Activated CD4-positive, CD25-positive, alpha-beta regulatory T cell (primary cell): ENCODE measurements at regions not wholly inside any gene's neighbourhood (a gene's known extent, or its start where the extent isn't known, plus 50 kb on each side); places are given as distances from the start of the nearest gene placed in this dataset.

ENCODE experiments used
- DNase-seq, 4 experiments: peaks; one replicate each; lab custom pipeline; 2025; lab: John Stamatoyannopoulos, UW

DNA sequence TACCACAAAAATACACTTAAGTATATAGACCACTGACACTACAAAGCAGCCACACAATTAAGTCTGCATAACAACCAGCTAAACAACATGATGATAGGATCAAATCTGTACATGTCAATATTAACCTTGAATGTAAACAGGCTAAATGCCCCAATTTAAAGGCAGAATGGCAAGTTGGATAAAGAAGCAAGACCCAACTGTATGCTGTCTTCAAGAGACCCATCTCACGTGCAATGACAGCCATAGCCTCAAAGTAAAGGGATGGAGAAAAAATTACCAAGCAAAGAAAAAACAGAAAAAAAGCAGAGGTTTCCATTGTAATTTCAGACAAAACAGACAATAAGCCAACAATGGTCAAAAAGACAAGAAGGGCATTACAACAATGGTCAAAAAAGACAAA is 77.3 kb upstream of the APC start:
- no peak for DNase-seq

DNA sequence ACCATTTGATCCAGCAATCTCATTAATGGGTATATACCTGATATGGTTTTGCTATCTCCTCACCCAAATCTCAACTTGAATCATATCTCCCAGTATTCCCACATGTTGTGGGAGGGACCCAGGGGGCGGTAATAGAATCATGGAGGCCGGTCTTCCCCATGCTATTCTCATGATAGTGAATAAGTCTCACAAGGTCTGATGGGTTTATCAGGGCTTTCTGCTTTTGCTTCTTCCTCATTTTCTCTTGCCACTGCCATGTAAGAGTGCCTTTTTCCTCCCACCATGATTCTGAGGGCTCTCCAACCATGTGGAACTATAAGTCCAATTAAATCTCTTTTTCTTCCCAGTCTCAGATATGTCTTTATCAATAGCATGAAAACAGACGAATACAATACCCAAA is 74.5 kb upstream of the APC start:
- no peak for DNase-seq

DNA sequence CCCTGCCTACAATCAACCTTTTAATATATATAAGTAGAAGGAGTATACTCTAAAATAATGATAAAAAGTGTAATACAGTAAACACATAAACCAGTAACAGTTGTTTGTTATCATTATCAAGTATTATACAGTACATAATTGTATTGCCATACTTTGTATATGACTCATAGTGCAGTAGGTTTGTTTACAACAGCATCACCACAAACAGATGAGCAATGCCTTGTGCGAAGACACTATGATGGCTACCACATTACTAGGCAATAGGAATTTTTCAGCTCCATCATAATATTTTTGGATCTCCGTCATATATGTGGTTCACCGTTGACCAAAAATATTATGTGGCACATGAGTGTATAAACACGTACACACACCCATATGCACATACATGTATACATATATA is 69.7 kb upstream of the APC start:
- DNase-seq: no peak

DNA sequence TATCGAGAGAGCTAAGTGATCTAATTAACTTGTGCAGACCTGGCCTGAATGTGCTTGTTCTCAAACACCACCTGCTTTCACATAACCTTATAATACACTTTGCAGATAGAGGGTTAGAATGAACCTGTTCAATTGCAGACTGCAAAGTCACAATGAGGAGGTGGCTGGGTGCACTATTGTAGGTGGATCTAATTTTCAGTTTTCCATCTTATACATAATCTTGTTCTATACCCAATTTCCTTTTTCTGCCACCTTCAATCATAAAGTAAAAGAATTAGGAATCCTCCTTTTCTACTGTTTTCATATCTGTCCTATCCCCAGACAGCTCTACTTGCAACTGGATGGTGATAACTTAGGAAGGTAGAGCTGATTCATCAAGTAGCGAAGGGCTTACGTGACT is 68.8 kb upstream of the APC start:
- DNase-seq: no peak

DNA sequence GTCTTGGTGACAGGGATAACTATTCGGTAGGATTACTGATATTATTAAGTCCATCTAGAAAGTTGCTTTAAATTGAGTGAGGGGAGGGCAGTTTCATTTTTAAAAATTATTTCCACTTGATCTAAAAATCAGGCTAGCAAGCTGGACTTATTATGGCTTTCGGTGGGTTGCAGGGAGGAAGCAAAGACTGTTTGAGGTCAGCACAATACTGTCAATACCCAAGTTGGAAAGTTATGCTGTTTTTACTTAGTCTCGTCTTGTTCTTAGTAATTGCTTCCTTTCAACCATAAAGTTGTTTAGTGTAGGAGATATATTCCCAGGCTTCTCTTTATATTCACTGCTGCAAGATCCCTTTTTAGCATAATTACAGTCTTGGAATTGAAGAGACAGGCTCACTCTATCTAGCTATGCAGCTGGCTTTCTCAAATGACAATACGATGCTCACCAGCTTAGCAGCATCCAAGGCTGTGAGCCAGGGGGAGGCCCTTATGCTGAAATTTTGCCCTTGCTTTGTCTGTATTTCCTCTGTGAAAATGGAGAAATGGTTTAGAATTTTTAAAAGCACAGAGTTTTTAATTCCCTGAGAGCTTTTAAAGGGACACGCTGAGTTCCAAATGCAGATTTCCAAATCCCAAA is 68.2 kb upstream of the APC start:
- DNase-seq: no peak

DNA sequence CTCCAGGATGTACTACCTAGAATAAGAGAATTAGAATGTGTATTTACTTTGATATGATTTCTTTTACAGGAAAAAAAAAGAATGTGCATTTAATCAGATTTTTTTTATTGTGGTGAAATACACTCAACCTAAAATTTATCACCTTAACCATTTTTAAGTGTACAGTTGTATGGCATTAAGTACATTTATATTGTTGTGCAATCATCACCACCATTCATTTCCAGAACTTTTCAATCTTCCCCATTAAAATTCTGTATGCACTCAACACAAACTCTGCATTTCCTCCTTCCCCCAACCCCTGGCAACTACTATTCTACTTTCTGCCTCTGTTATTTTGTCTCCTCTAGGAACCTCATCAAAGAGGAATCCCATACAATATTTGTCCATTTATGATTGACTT is 66.0 kb upstream of the APC start:
- no peak for DNase-seq

DNA sequence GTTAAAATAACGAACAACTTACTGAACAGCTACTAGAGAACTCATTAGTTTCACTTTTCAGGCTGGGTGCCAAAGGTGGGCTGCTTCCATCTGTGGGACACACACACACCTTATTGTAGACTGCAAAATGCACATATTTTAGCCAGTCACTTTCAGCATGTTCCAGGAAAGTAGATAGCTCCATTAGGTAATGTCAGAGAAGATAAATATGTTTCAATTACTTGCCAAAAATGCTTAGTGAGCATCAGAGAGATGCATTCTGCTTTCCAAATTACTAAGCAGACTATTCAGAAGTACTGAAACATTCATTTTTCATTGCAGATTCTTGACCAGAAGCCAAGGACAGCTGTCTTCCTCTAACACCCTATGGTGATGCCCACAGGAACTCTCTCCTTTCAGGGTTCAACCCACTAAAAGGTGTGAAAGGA is 56.2 kb upstream of the APC start:
- no peak for DNase-seq

DNA sequence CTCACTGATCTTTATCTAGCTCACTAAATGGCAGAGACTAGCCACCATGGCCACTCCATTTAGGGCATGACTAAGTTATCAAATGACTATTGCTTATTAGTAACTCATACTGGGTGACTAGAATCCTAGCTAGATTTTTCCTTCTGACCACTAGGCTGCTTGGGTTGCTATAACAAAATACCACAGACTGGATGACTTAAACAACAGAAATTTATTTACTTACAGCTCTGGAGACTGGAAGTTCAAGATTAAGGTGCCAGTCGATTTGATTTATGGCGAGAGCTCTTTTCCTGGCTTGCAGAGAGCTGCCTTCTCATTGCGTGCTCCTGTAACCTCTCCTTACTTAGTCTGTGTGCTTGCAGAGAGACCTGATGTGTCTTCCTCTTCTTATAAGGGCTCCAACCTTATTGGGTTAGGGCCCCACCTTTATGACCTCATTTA is 55.0 kb upstream of the APC start:
- DNase-seq: no peak

DNA sequence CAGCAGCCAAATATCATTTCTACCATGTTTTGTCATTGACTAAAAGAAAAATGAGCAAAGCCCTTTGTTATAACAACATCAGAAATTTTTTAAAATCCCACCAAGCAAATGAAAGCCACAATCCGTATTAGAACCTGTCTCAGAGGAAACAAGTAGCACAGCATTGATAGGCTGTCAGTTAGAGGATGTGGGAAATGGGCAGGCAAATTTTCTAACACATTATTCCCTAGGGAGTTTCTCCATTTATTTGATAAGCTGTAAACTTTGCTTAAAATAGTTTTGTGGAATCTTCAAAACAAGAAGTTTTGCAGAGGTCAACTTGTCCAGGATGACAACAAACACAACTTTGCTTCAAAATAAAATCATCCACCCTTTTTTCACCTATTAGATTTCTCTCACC is 53.6 kb upstream of the APC start:
- no peak for DNase-seq

DNA sequence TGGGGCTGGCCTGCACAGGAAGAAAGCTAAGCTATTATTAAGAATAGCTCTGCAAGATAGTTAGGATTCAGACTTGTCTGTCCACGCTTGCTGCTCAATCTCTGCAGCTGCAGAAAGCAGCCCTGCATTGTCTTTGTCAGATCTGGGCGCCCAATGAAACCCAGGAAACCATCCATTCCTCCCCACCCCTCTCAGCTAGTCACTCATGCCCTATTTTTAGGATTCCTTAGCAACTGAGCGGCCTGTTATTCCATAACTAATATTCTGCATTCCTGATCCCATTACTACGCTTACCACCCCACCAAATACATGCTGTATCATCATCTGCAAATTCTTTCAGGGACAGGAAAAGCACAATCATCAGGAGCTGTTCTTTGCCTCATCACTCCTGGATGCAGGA is 52.9 kb upstream of the APC start:
- no peak for DNase-seq

DNA sequence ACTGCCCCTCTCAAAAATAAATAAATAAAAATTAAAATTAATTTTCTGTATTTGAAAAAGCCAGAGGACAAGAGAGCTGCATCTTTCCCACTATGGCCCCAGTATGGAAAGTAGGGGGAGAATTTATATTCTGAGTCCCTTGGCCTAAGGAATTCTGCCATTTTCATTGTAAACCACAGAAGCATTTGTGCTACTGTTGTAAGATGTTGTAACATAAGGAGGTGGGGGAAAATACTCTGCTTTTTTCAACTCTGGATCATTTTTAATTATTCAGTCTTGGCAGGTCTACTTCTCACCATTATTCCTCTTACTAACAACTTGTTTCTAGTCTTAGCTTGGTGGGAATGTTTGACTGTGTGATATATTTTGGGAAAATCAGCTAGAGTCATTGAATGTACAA is 52.3 kb upstream of the APC start:
- no peak for DNase-seq

DNA sequence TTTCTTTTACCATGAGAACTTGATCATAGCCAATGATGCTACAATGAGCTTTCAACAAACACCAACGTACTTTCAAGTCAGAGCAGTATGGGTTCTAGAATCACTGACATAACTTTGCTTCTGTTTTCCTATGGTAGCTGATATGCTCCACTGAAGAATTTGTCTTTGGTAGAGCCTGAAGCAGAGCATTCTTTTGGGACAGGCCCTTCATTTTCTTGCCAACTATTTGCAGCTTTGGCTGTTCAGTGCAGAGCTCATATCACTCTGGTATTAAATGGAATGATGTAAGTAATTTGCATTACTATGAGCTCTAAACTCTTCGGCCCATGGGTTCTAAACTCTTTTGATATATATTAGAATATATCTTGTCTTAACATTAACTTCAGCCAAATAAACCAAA is 51.8 kb upstream of the APC start:
- DNase-seq: no peak

DNA sequence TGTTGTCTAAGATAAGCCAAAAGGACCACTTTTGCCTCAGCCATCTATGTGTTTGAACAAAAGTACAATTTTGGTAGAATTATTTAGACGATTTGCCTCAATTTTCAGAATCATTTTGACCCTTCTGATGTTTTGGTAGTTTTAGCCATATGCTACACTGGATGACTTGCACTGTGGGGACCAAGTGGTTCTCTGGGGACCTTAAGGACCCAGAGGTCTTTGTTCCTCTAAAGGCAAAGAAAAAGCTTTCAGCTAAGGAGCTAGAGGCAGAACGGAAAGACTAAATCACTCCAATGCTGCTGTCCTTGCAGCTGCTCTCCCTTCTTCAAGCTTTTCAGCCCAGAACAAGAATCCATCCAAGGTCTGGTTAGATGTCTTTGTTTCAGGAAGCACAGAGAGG is 51.0 kb upstream of the APC start:
- DNase-seq: no peak

DNA sequence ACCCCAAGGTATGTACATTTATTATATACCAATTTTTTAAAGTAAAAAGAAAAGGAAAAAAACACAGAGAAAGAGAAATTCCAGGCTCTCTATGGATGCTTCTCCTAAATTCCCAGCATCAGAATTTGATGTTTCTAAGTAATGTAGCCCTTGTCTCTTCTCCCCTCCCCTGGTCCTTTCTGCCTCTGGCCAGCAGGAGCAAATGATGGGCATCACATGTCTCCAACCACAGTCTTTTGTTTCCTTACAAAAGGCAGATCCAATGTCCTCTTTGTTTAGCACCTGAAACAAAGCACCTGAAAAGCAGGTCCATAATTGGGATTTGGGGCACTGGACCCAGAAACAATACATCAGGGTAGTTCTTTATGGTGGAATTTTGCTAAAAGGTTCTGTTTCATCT is 50.4 kb upstream of the APC start:
- DNase-seq: no peak
